ENCODE measurements at regions not wholly inside any gene's neighbourhood (a gene's known extent, or its start where the extent isn't known, plus 50 kb on each side); places are given as distances from the start of the nearest gene placed in this dataset.

DNA sequence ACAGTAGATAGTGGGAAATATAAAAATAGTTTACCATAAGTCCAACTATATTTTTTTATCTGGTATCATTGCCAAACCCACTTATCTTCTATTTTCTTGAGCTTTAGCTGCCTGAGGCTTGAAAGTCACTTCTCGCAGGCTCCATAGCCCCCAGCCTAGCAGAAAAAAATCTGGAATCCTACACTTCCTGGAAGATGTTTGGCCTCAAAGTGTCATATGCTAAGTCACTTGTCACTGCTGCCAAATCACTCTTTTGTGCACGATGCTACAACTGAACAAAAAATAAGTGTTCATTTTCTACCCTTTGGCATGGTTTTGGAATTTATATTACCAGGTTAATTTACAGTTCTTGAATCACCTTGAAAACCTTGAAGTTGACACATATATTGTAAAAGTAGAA lies 612.5 kb upstream of the ATXN8OS start:
- no peak for TF ChIP-seq CTCF (IDR thresholded peaks at IDR 0.05)
- no peak for TF ChIP-seq POLR2A (IDR thresholded peaks at IDR 0.05)
